T-helper 2 cell treated with Interferon-gamma antibody and Interleukin-4, amounts not matched to agents 5 μg/mL and 100 μg/mL, for 36 hours (primary cell): ENCODE measurements at regions not wholly inside any gene's neighbourhood (a gene's known extent, or its start where the extent isn't known, plus 50 kb on each side); places are given as distances from the start of the nearest gene placed in this dataset.

Source experiments
- DNase-seq: peaks from one replicate; pipeline ENCODE4 v3.0.0; 2021; ENCODE audit warnings: low spot score
- H3K27ac Mint-ChIP-seq: one replicate; pipeline ENCODE4 v1.8.0; 2021; ENCODE audit warnings: mild to moderate bottlenecking, mixed read lengths
- H3K27me3 Mint-ChIP-seq: one replicate; pipeline ENCODE4 v1.8.0; 2021; ENCODE audit warnings: low read depth, mixed read lengths
- H3K36me3 Mint-ChIP-seq: one replicate; pipeline ENCODE4 v1.8.0; 2021; ENCODE audit warnings: low read depth, mixed read lengths
- H3K4me1 Mint-ChIP-seq: one replicate; pipeline ENCODE4 v1.8.0; 2021; ENCODE audit warnings: low read depth, mixed read lengths
- H3K4me3 Mint-ChIP-seq: one replicate; pipeline ENCODE4 v1.8.0; 2022; ENCODE audit warnings: mild to moderate bottlenecking, moderate library complexity, mixed read lengths
- H3K9me3 Mint-ChIP-seq: one replicate; pipeline ENCODE4 v1.8.0; 2021; ENCODE audit warnings: mixed read lengths

DNA sequence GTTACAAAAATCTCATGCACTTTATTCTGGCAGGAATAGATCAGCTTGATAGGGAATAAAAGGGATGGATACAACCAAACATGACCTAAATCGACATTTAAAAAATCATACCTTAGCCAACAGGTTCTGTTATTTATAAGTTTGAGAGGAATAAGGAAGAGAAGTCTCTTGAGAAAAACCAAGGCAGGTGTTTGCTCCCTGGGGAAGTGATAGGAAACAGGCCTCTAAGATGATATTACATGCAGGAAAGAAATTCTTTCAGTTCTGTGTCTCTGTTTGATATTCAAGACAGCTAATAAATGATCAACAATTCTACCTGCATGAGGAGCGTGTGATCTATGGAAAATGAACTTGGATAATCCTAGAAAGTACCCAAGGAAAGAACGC, 184.8 kb upstream of the ZEB2 start:
- no peak overlapping the region for H3K27ac Mint-ChIP-seq
- peaks cover 6% of the 10 kb centered on the region for H3K27me3 Mint-ChIP-seq
- no peak for DNase-seq
- H3K36me3 Mint-ChIP-seq, result no peaks in the 10 kb centered on the region
- no peaks in the 10 kb centered on the region for H3K9me3 Mint-ChIP-seq
- no peak overlapping the region for H3K4me3 Mint-ChIP-seq
- H3K4me1 Mint-ChIP-seq, result no peaks in the 10 kb centered on the region

DNA sequence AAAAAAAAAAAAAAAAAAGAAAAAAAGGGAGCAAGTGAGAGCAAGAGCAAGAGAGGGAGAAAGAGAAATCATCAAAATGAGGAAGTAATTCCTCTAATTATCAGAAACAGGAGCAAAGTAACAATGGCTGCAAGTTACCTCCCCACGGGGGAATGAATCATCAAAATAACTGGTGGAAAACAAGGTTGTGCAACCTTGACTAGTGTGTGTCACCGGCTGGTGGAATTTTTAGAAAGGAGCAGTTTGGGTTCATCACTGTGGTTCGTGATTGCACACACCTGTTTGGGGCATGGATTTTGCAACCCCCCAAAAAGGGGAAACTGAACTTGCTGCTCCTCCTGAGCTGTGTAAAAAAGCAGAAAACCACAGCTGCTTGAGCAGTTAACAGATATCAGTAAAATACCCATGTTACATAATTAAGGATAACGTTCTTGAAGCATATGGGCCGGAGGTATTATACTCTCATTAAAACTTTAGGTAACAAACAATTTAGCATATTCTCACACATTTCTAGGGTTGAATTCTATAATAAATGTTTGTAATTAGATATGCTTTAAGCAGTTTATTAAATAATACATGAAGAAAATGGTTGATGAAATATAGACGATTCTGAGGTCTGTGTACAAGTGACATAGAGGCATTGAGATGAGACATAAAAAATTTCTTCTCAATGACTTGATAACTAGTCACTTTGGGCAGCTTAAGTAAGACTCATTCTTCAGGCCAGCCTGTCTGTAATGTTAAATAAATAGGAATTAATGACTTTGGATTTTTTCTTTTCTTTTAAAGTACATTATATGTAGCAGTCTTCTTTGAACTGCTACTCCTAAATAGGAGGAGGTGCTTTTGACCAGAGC, 184.2 kb upstream of the ZEB2 start:
- no peaks in the 10 kb centered on the region for H3K9me3 Mint-ChIP-seq
- no peak for DNase-seq
- no peaks in the 10 kb centered on the region for H3K36me3 Mint-ChIP-seq
- peaks cover 6% of the 10 kb centered on the region for H3K27me3 Mint-ChIP-seq
- H3K4me1 Mint-ChIP-seq, result no peaks in the 10 kb centered on the region
- H3K4me3 Mint-ChIP-seq, result no peak overlapping the region
- H3K27ac Mint-ChIP-seq, result no peak overlapping the region

DNA sequence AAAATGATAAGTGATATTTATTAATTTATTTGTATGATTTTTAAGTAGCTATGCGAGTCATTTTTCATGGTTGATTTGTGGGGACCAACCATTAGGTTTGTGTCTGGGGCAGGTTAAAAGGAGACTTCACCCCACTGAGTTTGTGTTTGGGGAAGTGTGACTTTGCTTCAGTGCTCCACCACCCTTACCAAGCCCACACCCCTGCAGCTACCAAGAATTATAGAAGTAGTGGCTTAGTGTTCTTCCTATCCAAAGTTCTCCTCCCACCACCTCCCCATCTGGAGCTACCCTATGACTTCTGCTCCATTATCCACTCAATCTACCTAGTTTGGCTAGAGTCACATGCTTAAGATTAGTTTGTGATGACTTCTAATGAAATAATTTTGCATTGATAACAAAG, 182.1 kb upstream of the ZEB2 start:
- DNase-seq, result no peak
- H3K36me3 Mint-ChIP-seq, result no peaks in the 10 kb centered on the region
- H3K4me3 Mint-ChIP-seq, result no peak overlapping the region
- no peaks in the 10 kb centered on the region for H3K9me3 Mint-ChIP-seq
- no peaks in the 10 kb centered on the region for H3K4me1 Mint-ChIP-seq
- H3K27ac Mint-ChIP-seq, result no peak overlapping the region
- peaks cover 3% of the 10 kb centered on the region for H3K27me3 Mint-ChIP-seq

DNA sequence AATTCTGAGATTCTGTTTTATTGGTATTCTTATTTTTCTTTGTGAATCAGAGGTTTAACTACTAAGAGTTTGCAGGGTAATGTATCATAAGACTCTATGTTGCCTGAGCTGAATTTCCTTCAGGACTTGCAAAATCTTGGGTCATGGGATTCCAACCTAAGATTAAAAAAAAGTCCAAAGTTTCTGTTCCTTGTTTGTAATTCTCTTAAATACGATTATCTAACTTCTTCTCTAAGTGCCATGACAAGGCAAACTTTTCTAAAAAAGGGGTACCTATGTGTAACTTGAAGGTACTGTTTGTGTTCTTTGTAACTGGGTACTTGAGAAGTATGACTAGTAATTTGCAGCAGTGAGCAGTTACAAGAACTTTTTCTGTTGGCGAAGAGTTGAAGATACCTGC, 181.3 kb upstream of the ZEB2 start:
- DNase-seq, result no peak
- no peaks in the 10 kb centered on the region for H3K4me1 Mint-ChIP-seq
- peaks cover 3% of the 10 kb centered on the region for H3K27me3 Mint-ChIP-seq

DNA sequence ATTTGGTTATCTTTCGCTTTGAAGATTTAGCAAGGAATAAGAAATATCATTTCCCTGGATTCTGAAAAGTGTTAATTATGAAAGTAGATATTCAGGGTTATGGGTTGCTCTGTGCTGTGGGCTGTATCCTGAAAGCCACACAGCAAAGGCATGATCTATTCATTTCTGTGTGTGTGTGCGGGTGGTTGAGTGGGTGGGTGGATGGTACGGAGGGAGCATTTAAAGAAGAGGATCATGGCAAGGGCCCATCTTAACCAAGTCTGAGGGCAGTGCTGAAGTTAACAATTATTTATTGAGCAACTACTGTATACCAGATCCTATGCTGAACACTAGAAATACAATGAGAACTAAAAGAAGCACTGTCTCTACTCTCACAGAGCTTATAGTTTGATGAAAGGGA, 178.2 kb upstream of the ZEB2 start:
- H3K36me3 Mint-ChIP-seq, result no peaks in the 10 kb centered on the region
- no peak overlapping the region for H3K27ac Mint-ChIP-seq
- no peak for DNase-seq
- H3K9me3 Mint-ChIP-seq, result no peaks in the 10 kb centered on the region
- no peaks in the 10 kb centered on the region for H3K4me1 Mint-ChIP-seq
- no peak overlapping the region for H3K4me3 Mint-ChIP-seq
- peaks cover 3% of the 10 kb centered on the region for H3K27me3 Mint-ChIP-seq

More for the DNA sequence above, 181.3 kb upstream of the ZEB2 start:
- Mint-ChIP-seq H3K36me3 (no peaks in the 10 kb centered on the region), H3K4me3 (no peak overlapping the region), H3K9me3 (no peaks in the 10 kb centered on the region), H3K27ac (no peak overlapping the region)

DNA sequence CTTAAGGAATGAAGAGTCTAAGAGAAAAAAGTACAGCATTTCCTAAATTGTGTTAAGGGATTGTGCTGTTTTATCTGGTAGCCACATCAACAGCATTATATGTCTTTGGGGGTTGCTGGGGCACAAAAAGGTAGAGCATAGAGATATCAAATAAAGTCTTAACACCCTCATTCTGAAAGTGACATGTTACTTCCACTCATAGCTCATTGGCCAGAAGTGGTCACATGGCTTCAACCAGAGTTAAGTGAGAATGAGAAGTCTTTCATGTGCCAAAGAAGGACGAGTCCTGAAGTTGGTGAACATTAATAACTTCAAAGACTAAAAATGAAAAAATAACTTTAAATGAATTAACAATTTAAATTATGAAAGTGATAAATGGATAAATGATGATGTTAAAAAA, 175.7 kb upstream of the ZEB2 start:
- Mint-ChIP-seq H3K4me3 (no peak overlapping the region), H3K9me3 (no peaks in the 10 kb centered on the region), H3K27ac (no peak overlapping the region), H3K27me3 (no peaks in the 10 kb centered on the region), H3K36me3 (no peaks in the 10 kb centered on the region), H3K4me1 (no peaks in the 10 kb centered on the region)
- DNase-seq, result no peak

DNA sequence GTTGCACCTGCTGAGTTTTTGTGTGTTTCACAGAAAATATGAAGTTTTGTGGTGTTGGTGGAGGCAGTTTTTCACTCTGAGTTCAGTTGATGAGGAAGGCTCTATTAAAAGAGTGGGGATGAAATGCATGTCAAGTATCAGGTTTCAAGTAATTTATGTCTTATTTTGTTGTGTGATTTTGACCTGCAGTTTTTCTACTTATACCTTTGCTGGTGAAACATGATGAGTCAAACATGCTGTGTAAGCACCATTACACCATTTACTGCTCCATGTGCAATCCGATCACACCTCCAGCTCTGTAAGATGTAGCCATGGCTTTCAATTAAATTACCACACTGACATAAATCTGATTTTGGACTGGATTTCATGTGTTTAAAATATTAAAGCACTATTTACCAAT, 174.5 kb upstream of the ZEB2 start:
- Mint-ChIP-seq H3K36me3 (no peaks in the 10 kb centered on the region), H3K27me3 (no peaks in the 10 kb centered on the region), H3K4me1 (no peaks in the 10 kb centered on the region), H3K9me3 (no peaks in the 10 kb centered on the region), H3K4me3 (no peak overlapping the region), H3K27ac (no peak overlapping the region)
- no peak for DNase-seq

DNA sequence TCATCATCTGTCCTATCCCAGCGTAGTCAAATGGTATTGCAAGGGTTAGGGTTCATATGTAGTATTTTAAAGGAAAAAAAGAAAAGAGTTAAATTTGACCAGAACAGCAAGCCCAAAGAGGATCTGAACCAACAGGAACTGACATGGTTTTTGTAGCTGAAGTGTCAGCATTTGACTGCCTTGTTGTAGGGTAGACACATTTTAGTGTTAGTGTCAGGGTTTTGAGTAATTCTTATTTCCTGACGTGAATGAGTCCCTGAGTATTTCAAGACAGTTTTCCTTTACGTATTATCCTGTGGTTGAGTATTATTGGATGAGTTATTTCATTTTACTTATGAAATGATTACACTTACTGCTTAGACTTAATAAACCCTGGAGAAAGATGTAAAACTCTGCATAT, 173.3 kb upstream of the ZEB2 start:
- Mint-ChIP-seq H3K9me3 (no peaks in the 10 kb centered on the region), H3K36me3 (no peaks in the 10 kb centered on the region), H3K27ac (no peak overlapping the region), H3K4me3 (no peak overlapping the region), H3K27me3 (no peaks in the 10 kb centered on the region), H3K4me1 (no peaks in the 10 kb centered on the region)
- DNase-seq, result no peak

DNA sequence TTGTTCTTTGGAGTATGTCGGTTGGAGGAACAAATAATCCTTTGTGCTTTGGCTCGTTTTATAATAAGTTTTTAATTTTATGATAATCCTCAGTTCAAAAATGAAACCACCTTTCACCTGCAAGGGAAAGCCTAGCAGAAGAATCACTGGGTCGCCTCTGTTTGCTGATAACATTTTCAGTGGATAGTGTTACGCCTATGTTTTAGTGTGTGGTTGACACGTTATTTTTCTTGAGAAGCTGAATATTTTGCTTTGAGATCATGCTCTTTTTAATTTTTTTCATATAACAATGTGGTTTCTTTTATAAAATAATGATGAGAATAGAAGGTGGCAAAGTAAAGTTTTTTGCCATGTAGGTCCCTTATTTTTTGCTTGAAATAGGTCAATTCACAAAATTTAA, 172.7 kb upstream of the ZEB2 start:
- Mint-ChIP-seq H3K4me3 (no peak overlapping the region), H3K9me3 (no peaks in the 10 kb centered on the region), H3K36me3 (no peaks in the 10 kb centered on the region), H3K27ac (no peak overlapping the region), H3K4me1 (no peaks in the 10 kb centered on the region), H3K27me3 (no peaks in the 10 kb centered on the region)
- no peak for DNase-seq

DNA sequence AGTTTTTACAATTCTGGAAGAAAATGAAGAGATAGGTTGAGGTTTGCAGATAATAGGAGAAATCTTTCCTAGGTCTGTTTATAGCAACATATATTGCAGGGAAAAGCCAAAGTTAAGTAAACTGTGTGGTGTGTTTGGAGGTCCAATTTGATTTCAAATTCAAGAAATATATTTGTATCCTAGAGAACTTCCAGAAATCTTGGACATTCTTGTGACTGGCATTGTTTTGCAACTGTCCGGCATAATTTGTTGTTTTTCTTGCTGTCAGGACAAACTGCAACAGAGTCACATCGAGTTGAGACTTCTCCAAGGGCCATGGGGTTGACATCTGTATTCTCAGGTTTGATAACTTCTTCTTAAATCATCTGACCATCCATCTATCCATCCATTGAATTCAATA, 170.9 kb upstream of the ZEB2 start:
- Mint-ChIP-seq H3K4me3 (no peak overlapping the region), H3K4me1 (no peaks in the 10 kb centered on the region), H3K9me3 (no peaks in the 10 kb centered on the region), H3K27me3 (peaks cover 3% of the 10 kb centered on the region), H3K36me3 (no peaks in the 10 kb centered on the region), H3K27ac (no peak overlapping the region)
- no peak for DNase-seq

DNA sequence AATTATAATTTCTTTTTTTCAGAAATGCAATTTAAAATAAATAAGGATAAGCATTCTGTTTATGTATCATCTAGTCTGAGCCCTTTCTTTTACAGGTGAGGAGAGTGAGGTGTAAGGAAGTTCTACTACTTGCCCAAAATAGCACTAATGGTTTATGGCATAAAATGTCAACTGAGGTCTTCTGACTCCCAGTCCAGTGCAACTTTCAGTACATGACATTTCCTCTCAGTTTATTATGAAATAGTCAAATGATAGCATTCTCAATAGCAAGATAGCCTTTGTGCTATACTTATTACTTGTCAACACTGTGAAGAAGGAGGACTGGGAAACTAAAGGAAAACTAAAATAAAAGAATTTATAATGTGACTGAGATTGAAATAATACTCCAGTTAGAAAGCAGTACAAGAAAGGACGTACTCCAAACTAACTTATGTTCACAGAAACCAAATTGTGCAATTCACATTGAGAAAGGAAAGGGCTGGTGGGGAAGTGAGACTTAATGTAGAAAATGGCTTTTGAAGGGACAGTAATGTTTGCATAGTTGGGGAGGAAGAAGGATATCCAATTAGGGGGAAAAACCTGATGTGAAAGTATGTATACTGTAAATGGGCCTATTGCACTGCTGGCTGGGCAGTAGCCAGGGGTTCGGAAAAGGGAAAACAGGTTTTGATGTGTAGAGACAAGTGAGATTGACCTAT, 166.7 kb upstream of the ZEB2 start:
- Mint-ChIP-seq H3K36me3 (no peaks in the 10 kb centered on the region), H3K4me3 (no peak overlapping the region), H3K4me1 (no peaks in the 10 kb centered on the region), H3K27ac (no peak overlapping the region), H3K9me3 (no peaks in the 10 kb centered on the region), H3K27me3 (peaks cover 7% of the 10 kb centered on the region)
- DNase-seq, result no peak

DNA sequence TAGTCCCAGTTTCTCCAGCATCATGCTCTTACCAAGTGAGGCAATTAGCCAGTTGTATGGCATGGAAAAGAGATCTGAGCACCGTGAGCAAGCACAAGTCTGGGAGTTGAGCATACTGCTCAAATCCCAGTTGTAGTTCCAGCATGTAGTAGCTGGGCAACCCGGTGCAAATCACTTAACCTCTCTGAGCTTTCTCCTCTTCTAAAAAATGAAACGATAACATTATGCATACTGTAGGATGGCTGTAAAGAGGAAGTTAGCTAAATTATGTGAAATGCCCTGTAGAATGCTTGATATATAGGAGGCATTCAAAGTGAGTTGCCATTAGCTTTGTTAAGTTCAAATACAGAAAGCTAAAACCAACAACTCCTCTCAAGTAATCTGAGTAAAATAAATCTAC, 164.0 kb upstream of the ZEB2 start:
- H3K27ac Mint-ChIP-seq, result no peak overlapping the region
- H3K27me3 Mint-ChIP-seq, result peaks cover 7% of the 10 kb centered on the region
- H3K9me3 Mint-ChIP-seq, result no peaks in the 10 kb centered on the region
- H3K4me3 Mint-ChIP-seq, result no peak overlapping the region
- H3K36me3 Mint-ChIP-seq, result no peaks in the 10 kb centered on the region
- H3K4me1 Mint-ChIP-seq, result no peaks in the 10 kb centered on the region
- DNase-seq, result no peak

DNA sequence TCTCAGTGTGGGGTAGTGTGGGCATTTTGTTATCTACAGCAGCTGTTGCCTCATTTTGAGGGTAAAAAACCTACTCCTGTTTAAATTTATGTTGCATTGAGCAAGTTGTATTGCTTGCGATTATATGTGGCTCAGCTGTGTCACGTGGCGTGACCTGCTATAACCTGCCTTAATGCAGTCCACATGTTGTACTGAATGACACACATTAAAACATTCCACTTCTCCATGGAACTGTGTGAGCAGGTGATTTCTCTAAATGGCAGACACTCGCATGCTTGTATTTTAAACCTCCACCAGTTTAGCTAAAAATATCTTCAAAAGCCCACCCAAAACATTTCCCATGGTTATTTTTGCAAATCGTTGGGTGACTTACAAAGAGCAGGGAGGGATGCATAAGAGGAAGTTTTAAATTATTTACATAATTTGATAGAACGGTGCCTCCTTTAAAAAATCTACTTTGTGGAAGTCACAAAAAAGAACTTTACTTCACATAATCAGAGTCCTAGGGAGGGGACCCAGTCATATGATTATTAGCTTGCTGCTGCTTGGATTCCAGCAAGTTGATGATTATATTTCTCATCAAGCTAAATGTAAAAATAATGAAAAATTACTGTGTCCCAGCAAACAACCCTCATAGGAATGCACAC, 163.3 kb upstream of the ZEB2 start:
- DNase-seq, result no peak
- H3K4me1 Mint-ChIP-seq, result no peaks in the 10 kb centered on the region

DNA sequence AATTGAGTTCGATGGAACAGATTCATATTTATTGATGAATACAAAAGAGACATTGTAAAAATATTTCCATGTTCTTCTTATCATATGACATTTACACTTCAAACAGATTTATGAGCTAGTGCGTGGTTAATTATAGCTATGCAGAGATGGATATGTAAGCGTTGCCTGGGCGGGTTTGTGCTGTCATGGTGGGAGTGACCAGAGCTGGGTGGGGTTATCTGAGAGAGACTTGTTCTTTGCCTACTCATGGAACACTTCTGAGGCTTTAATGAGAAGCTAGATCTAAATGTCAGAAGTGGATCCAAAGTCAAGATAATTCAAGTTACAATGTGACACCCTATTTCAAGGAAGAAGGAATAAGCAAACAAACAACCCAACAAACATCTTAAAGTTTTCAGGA, 162.3 kb upstream of the ZEB2 start:
- DNase-seq, result no peak
- Mint-ChIP-seq H3K36me3 (no peaks in the 10 kb centered on the region), H3K9me3 (no peaks in the 10 kb centered on the region), H3K4me3 (no peak overlapping the region), H3K27ac (no peak overlapping the region), H3K27me3 (peaks cover 7% of the 10 kb centered on the region), H3K4me1 (no peaks in the 10 kb centered on the region)

More for the DNA sequence above, 163.3 kb upstream of the ZEB2 start:
- Mint-ChIP-seq H3K36me3 (no peaks in the 10 kb centered on the region), H3K27ac (no peak overlapping the region), H3K4me3 (no peak overlapping the region), H3K27me3 (peaks cover 7% of the 10 kb centered on the region), H3K9me3 (no peaks in the 10 kb centered on the region)
